ENCODE measurements at regions not wholly inside any gene's neighbourhood (a gene's known extent, or its start where the extent isn't known, plus 50 kb on each side); places are given as distances from the start of the nearest gene placed in this dataset.

DNA sequence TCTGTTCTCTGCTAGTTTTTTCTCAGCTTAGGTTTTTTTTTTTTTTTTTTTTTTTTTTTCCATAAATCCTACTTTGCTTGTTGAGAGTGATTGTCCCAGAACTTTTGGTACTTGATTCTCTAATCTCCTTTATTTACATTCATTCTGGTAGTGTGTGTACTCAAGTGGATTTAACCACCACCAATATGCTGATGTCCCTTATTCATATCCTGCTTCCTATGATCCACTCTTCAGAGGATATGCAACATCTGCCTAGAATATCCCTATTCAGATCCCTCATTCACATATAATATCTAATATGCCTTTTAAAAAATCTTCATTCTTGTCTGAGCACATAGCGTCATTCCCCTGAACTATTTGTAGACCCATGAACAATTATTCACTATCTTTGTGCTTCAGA lies 342.9 kb downstream of the VGLL3 start:
- ATAC-seq (ENCODE audit: low read depth in 2 of 2) (no peak), DNase-seq (no peak)
- no peaks in the 10 kb centered on the region for H3K36me3 Mint-ChIP-seq
- H3K9me3 Mint-ChIP-seq = peaks cover 0 to 7% (median 0%) of the 10 kb centered on the region in 7 donors
- no peaks in the 10 kb centered on the region for H3K27me3 Mint-ChIP-seq
- no peak overlapping the region for H3K27ac Mint-ChIP-seq
- H3K4me1 Mint-ChIP-seq = no peaks in the 10 kb centered on the region
- no peak overlapping the region for H3K4me3 Mint-ChIP-seq

DNA sequence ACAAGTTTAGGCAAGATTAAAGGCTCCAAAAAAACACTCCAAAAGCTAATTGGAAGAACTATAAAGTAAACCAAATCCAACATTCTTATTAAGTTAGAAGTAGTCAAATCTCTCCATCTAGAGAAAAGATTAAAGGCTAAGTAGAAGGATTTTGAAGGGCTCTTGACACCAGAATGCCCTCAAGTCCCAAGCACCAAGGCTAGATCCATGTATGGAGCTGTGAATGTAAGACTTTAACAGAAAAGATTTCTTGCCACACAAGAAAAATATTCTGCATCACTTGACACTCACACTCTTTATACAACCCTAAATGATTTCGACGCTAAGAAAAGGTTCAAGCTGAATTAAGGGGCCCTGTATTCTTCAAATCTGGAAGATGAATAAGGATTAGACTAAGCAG lies 345.2 kb downstream of the VGLL3 start:
- ATAC-seq (ENCODE audit: low read depth in 2 of 2) = no peak
- no peak overlapping the region for H3K4me3 Mint-ChIP-seq
- no peaks in the 10 kb centered on the region for H3K27me3 Mint-ChIP-seq
- no peaks in the 10 kb centered on the region for H3K4me1 Mint-ChIP-seq
- H3K36me3 Mint-ChIP-seq = no peaks in the 10 kb centered on the region
- DNase-seq = no peak
- peaks cover 0 to 7% (median 0%) of the 10 kb centered on the region in 7 donors for H3K9me3 Mint-ChIP-seq
- H3K27ac Mint-ChIP-seq = no peak overlapping the region

DNA sequence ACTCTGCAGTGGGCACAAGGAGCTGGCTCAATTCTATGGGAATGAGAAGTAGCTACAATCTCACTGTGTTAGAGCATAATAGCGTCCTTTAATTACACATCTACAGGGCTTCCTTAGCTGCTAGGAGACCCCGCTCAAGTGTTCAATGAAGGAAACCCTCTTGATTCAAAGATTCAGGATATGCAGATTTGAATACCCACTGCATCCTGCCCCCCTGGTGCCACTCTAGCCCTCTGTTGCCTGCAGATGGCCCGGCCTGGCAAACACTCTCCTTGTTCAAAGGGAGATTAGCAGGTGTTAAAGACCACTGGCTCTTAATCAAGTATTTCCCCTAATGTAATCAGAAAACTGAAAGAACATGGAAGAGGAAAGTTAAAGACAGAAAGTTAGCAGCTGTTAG lies 356.6 kb downstream of the VGLL3 start:
- Mint-ChIP-seq H3K36me3 (no peaks in the 10 kb centered on the region), H3K27ac (no peak overlapping the region), H3K27me3 (no peaks in the 10 kb centered on the region), H3K9me3 (peaks cover 0 to 9% (median 2%) of the 10 kb centered on the region in 7 donors), H3K4me3 (no peak overlapping the region), H3K4me1 (no peaks in the 10 kb centered on the region)
- ATAC-seq (ENCODE audit: low read depth in 2 of 2) (no peak), DNase-seq (no peak)

DNA sequence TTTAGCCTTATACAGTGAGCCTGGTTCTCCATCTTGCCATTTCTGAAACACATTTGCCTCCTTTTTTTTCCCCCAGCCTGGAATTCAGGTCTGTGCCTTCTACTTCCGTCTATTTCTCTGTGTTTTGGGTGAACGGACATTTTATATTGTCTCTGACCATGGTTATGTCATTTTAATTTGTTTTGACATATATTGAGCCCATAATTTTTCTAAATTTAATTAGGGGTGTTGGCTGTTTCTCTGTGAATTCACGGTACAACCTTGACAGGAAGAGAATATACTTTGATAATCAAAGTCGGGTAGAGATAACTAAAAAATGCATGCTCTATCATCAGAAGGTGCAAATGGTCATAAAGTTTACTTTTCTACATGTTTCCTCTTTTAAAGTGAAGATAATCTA lies 361.4 kb downstream of the VGLL3 start:
- no peak for DNase-seq
- H3K27me3 Mint-ChIP-seq = no peaks in the 10 kb centered on the region
- H3K27ac Mint-ChIP-seq = no peak overlapping the region
- ATAC-seq (ENCODE audit: low read depth in 2 of 2) = no peak
- peaks cover 0 to 7% (median 0%) of the 10 kb centered on the region in 7 donors for H3K9me3 Mint-ChIP-seq
- H3K4me1 Mint-ChIP-seq = no peaks in the 10 kb centered on the region
- H3K36me3 Mint-ChIP-seq = no peaks in the 10 kb centered on the region
- no peak overlapping the region for H3K4me3 Mint-ChIP-seq

DNA sequence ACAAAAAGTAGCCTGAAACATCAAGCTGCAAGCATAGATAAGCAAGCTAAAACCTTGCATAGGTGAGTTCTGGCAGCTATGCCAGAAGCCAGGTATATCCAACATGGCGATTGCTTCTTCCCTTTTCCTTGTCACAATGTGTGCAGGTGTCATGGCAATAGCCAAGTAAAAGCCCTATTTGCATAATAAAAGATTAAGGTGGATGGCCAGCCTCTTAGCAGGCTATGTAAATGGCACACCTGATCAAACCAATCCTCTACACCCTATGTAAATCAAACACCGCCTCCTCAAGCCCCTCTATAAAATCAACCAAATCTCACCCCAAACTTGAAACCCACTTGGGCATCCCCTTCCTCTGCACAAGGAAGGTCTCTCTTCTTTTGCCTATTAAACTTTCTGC lies 366.8 kb downstream of the VGLL3 start:
- Mint-ChIP-seq H3K36me3 (no peaks in the 10 kb centered on the region), H3K9me3 (peaks cover 0 to 11% (median 0%) of the 10 kb centered on the region in 7 donors), H3K4me3 (no peak overlapping the region), H3K27me3 (no peaks in the 10 kb centered on the region), H3K27ac (no peak overlapping the region), H3K4me1 (no peaks in the 10 kb centered on the region)
- DNase-seq (no peak), ATAC-seq (ENCODE audit: low read depth in 2 of 2) (no peak)

DNA sequence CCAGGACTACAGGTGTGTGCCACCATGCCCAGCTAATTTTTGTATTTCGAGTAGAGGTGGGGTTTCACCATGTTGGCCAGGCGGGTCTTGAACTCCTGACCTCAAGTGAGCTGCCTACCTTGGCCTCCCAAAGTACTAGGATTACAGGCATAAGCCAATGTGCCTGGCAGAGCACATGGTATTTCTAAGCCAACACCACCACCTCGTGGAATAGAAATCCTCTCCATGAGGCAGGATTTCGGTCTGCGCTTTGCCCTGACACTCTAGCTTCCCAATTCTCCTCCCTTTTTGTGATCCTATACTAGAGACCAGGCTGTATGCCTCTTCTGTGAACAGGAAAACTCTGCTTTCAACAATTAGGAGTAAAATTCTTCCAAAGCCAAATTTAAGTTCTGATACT lies 372.2 kb downstream of the VGLL3 start:
- Mint-ChIP-seq H3K27ac (no peak overlapping the region), H3K9me3 (peaks cover 7 to 24% (median 10%) of the 10 kb centered on the region in 7 donors), H3K27me3 (no peaks in the 10 kb centered on the region), H3K4me3 (no peak overlapping the region), H3K36me3 (no peaks in the 10 kb centered on the region), H3K4me1 (no peaks in the 10 kb centered on the region)
- ATAC-seq (ENCODE audit: low read depth in 2 of 2) (no peak), DNase-seq (no peak)

DNA sequence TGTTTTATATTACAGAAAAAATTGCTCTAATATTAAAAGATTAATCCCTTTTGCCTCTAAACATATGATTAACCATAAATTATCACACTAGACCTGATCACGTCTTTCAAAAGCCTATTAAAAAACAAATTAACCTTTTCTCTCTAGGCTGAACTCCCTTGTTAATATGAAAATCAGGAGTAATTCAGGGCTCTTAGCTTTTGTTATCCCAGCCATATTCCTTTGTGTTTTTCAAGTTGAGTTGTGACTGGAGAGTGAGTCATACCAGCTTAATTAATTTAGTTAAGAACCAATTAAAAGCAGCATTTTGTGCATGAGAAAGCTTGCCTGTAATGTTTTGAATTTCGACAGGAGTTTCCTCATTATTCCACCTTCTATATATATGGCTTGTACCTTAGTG lies 385.8 kb downstream of the VGLL3 start:
- Mint-ChIP-seq H3K27me3 (no peaks in the 10 kb centered on the region), H3K27ac (no peak overlapping the region), H3K36me3 (no peaks in the 10 kb centered on the region), H3K4me3 (no peak overlapping the region), H3K9me3 (peaks cover 2 to 29% (median 10%) of the 10 kb centered on the region in 7 donors), H3K4me1 (no peaks in the 10 kb centered on the region)
- ATAC-seq (ENCODE audit: low read depth in 2 of 2) = no peak
- no peak for DNase-seq

DNA sequence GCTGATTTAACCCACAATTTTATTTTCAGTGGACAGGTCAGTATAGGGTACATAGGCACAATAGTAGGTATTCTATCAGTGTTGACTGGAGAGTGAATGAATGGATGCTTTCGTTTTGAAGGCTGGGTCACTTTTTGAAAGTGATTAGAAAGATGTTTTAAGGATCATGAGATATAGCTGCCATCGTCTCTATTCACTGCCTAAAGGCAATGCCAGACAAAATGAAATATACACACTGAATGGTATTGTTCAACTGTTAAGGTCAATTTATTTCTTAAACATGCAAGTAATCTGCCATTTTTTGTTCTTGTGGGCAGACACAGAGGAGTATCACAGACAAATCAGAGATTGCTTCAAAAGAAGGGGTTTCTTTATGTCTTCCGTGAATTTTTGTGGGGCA lies 395.3 kb downstream of the VGLL3 start:
- no peaks in the 10 kb centered on the region for H3K4me1 Mint-ChIP-seq
- H3K4me3 Mint-ChIP-seq = no peak overlapping the region
- ATAC-seq (ENCODE audit: low read depth in 2 of 2) (no peak), DNase-seq (no peak)
- H3K27ac Mint-ChIP-seq = no peak overlapping the region
- H3K36me3 Mint-ChIP-seq = no peaks in the 10 kb centered on the region
- no peaks in the 10 kb centered on the region for H3K27me3 Mint-ChIP-seq
- peaks cover 0 to 4% (median 0%) of the 10 kb centered on the region in 7 donors for H3K9me3 Mint-ChIP-seq

DNA sequence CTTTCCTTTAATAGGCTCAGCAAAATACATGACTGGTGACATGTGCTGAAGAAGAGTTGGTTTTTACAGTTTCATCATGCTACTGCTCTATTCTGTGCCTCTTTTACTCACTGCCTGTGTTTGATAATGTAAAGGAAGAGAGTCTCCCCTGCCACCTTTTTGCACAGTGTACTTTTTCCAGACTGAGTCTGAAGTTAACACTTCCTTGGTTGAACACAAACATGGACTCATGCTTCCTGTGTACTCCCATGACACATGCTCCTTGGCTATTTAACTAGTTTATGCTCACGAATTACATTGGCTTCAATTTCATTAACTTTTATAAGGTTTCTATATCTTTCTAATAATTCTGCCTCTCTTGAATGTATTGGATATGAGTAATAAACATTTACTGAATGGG lies 396.1 kb downstream of the VGLL3 start:
- Mint-ChIP-seq H3K27me3 (no peaks in the 10 kb centered on the region), H3K4me1 (no peaks in the 10 kb centered on the region), H3K36me3 (no peaks in the 10 kb centered on the region), H3K4me3 (no peak overlapping the region), H3K9me3 (peaks cover 0 to 4% (median 0%) of the 10 kb centered on the region in 7 donors), H3K27ac (no peak overlapping the region)
- ATAC-seq (ENCODE audit: low read depth in 2 of 2) (no peak), DNase-seq (no peak)

DNA sequence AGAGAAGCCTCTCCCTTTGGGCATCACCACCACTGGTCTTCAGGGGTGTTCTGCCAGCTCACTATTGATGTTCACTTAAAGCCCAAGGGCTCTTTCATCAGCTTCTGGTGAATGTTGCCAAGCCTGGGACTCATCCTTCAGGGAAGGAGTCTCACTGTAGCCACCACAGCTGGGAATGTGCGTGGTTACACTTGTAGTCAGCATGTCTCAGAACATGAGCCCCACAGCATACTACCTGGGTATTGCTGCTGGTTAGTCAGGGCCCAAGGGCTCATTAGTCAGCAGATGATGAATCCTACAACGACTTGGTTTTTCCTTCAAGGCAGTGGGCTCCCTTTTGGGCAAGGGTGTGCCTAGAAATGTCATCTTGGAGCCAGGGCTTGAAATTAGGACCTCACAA lies 412.9 kb downstream of the VGLL3 start:
- Mint-ChIP-seq H3K36me3 (no peaks in the 10 kb centered on the region), H3K4me1 (no peaks in the 10 kb centered on the region), H3K9me3 (peaks cover 3 to 12% (median 6%) of the 10 kb centered on the region in 7 donors), H3K27ac (no peak overlapping the region), H3K4me3 (no peak overlapping the region), H3K27me3 (no peaks in the 10 kb centered on the region)
- no peak for DNase-seq
- ATAC-seq (ENCODE audit: low read depth in 2 of 2) = no peak

DNA sequence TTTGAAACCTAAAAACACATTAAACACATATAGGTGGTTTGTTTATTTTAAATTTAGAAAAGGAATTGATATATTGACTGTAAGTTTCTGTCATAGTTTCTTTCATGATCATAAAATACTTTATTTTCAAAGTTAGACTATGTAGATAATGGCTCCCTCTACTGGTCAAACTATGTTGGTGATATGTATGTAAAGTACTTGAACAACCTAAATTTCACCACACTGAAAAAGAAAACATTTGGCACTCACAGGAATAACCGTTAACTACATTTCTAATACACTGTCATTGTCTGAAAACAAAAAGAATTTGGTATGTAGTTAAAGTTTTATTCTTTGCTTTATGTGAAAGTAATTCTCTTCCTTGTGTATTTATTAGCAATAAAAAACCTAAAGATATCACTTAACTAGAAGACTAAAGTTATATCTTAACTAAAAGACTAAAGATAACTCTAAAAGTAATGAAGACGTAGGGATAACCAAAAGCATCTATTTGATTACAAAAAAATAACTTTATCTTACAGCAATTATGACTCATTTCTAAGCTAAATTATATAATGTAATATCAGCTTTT lies 427.5 kb downstream of the VGLL3 start:
- Mint-ChIP-seq H3K36me3 (peaks cover 0 to 2% of the 10 kb centered on the region in 2 donors), H3K27me3 (no peaks in the 10 kb centered on the region), H3K27ac (no peak overlapping the region), H3K9me3 (peaks cover 0 to 4% (median under 1%) of the 10 kb centered on the region in 7 donors), H3K4me1 (no peaks in the 10 kb centered on the region), H3K4me3 (no peak overlapping the region)
- DNase-seq (no peak), ATAC-seq (ENCODE audit: low read depth in 2 of 2) (no peak)

DNA sequence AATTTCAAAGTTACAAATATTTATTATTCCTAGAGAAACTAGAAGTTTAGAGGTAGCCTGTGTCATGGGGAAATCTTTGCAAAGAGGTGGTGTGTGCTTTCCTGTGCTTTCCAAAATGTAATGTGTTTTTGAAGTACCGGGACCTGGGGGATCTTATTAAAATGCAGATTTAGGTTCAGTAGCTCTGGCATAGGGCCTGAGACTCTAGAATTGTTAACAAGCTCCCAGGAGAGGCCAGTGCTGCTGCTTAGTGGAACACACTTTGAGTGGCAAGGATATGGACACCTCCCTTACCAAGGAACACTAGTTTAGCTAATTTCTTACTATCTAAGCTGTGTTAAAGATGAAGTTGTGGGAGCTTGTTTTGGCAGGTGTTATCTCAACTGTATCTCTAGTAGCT lies 428.9 kb downstream of the VGLL3 start:
- H3K27me3 Mint-ChIP-seq = no peaks in the 10 kb centered on the region
- no peak overlapping the region for H3K27ac Mint-ChIP-seq
- ATAC-seq (ENCODE audit: low read depth in 2 of 2) (no peak), DNase-seq (no peak)
- H3K4me3 Mint-ChIP-seq = no peak overlapping the region
- H3K9me3 Mint-ChIP-seq = peaks cover 0 to 2% (median 0%) of the 10 kb centered on the region in 7 donors
- H3K36me3 Mint-ChIP-seq = no peaks in the 10 kb centered on the region
- H3K4me1 Mint-ChIP-seq = no peaks in the 10 kb centered on the region

DNA sequence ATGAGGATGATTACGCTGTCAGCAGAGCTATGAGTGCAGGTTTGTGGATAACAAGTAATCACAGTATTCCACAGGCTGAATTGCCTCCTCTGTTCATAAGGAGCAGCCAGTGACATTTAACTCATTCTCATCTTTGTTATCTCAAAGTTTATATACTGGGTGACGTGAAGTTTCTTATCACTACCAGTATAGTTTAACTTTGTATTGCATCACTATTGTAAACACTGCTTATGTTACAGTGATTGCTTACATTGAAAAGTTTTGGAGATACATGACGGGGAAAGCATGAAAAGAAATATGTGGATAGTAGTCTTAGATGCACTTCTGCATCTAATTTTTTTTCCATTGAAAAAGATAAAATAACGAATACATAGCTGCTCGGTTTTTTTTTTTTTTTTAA lies 429.7 kb downstream of the VGLL3 start:
- Mint-ChIP-seq H3K4me3 (no peak overlapping the region), H3K27ac (no peak overlapping the region), H3K9me3 (no peaks in the 10 kb centered on the region), H3K36me3 (no peaks in the 10 kb centered on the region), H3K27me3 (no peaks in the 10 kb centered on the region), H3K4me1 (no peaks in the 10 kb centered on the region)
- ATAC-seq (ENCODE audit: low read depth in 2 of 2) (no peak), DNase-seq (no peak)

DNA sequence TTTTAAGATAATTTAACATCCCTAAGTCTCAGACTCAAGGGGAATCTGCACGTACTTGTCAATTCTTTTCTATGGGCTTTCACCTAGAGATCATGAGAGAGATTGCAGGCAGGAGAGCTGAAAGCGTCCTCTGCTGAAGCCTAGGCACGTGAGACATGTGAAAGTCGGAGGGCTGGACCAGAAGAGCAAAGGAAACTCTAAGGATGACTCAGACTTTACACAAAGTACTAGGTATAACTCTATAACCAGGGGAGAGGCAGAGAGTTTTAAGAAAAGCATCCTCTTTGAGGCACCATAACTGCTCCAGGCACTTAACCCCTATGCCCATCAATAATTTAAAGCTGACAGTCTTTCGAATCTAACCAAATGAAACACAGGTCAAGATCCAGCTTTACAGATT lies 436.6 kb downstream of the VGLL3 start:
- Mint-ChIP-seq H3K4me3 (no peak overlapping the region), H3K36me3 (no peaks in the 10 kb centered on the region), H3K27ac (no peak overlapping the region), H3K4me1 (no peaks in the 10 kb centered on the region), H3K27me3 (no peaks in the 10 kb centered on the region), H3K9me3 (no peaks in the 10 kb centered on the region)
- no peak for ATAC-seq (ENCODE audit: low read depth in 2 of 2)
- no peak for DNase-seq

DNA sequence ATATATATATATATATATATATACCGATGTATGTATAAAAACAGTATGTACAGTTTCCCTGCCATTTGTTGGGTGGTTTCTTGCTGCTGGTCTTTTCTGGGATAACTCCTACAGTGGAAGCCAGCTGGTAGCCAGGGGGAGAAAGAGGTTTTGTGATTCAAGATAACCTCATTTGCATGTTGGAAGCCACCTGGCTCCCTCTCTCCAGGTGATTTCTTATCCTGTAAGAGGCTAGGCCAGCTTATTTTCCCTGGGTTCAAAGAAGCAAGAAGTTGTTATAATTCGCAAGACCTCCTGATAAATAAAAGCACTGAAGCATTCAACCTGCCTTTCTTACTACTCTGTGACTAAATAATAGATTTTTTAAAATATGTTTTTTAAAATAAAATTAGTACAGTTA lies 443.3 kb downstream of the VGLL3 start:
- Mint-ChIP-seq H3K4me1 (no peaks in the 10 kb centered on the region), H3K9me3 (peaks cover 0 to 3% (median 0%) of the 10 kb centered on the region in 7 donors), H3K4me3 (no peak overlapping the region), H3K27ac (no peak overlapping the region), H3K27me3 (no peaks in the 10 kb centered on the region), H3K36me3 (no peaks in the 10 kb centered on the region)
- DNase-seq (no peak), ATAC-seq (ENCODE audit: low read depth in 2 of 2) (no peak)
